ENCODE measurements at regions not wholly inside any gene's neighbourhood (a gene's known extent, or its start where the extent isn't known, plus 50 kb on each side); places are given as distances from the start of the nearest gene placed in this dataset.
"Not testable (repeated sequence)": the region's sequence is repeated elsewhere in the genome, so short reads cannot be mapped to it uniquely, and the experiment has no call there.

DNA sequence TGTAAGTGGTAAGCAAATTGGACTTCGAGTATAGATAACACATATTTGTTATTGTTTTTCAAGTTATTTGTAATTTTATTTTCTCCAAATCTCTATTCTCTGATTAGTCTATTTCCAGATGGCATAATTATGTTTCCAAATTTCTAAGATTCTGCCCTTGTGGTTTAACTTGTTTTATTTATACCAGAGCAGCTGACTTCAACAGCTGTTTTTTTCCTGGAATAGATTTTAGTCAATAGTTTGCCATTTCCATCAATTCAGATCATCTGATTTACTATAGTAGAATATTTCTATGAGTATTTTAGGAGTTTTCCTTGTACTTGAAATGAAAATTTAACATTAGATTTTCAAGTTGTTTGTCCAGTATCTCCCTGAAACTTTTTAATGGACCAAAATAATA is 848.7 kb upstream of the MIR17HG start:
- TF ChIP-seq, protein P1, sequence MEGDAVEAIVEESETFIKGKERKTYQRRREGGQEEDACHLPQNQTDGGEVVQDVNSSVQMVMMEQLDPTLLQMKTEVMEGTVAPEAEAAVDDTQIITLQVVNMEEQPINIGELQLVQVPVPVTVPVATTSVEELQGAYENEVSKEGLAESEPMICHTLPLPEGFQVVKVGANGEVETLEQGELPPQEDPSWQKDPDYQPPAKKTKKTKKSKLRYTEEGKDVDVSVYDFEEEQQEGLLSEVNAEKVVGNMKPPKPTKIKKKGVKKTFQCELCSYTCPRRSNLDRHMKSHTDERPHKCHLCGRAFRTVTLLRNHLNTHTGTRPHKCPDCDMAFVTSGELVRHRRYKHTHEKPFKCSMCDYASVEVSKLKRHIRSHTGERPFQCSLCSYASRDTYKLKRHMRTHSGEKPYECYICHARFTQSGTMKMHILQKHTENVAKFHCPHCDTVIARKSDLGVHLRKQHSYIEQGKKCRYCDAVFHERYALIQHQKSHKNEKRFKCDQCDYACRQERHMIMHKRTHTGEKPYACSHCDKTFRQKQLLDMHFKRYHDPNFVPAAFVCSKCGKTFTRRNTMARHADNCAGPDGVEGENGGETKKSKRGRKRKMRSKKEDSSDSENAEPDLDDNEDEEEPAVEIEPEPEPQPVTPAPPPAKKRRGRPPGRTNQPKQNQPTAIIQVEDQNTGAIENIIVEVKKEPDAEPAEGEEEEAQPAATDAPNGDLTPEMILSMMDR (IDR thresholded peaks at IDR 0.05; ENCODE audit: low read length, missing control alignments), result no peak
- H3K4me3 ChIP-seq (replicated peaks; ENCODE audit: low read depth, low read length), result no peak overlapping the region
- no peak for DNase-seq (ENCODE audit: low read depth)

DNA sequence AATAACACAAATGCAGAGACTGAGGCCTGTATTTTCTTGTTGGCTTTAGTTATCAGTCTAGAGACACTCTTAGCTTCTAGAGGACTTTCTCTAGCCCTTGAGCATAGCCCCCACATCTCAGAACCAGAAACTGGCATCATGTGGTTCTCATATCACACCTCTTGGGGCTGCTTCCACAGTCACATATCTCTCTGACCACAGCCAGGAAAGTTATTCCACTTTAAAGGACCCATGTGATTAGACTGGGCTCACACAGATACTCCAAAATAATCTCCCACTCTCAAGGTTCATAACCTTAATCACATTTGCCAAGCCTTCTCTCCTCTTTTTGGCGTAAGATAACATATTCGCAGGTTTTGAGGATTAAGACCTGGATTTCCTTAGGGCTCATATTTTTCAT is 846.9 kb upstream of the MIR17HG start:
- DNase-seq (ENCODE audit: low read depth), result no peak
- no peak overlapping the region for H3K4me3 ChIP-seq (replicated peaks; ENCODE audit: low read depth, low read length)
- TF ChIP-seq, protein P1 (IDR thresholded peaks at IDR 0.05; ENCODE audit: low read length, missing control alignments), result no peak

DNA sequence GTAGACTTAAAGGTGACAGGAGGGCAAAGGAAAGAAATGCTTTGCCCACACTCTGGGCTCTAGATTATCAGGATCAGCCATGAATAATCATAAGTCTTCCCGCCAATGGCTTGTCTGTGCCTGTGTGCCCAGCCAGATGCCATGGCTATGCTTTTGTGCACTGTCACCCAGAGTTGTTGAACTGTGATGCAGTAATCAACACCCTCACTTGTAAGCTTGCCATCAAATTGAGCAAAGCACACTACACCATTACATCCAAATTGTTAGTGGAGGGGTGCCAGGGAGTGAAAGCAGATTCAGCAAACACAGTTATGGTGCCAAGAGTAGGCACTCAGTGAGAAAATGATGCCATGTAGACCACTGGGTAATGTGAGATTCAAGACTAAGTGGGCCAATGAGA is 845.3 kb upstream of the MIR17HG start:
- no peak for DNase-seq (ENCODE audit: low read depth)
- H3K4me3 ChIP-seq (replicated peaks; ENCODE audit: low read depth, low read length), result no peak overlapping the region
- TF ChIP-seq, protein P1 (IDR thresholded peaks at IDR 0.05; ENCODE audit: low read length, missing control alignments), result no peak

DNA sequence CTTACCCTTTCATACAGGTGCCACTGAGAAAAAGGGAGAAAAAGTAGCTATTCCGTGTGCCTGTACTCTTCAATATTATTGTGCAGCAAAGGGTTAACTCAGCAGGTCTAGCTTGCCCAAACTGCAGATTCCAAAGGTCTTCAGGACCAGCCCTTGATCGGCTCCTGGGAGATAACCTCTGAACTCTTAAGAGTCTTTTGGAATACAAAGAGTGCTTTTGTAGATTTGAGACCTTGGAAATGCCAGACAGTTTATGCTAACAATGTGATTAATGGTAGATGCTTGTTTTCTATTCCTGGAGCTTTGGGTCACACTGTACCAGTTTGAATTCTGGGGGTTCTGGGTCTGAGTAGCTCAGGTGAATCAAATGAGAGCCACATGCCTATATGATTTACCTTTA is 844.7 kb upstream of the MIR17HG start:
- TF ChIP-seq, protein P1 (IDR thresholded peaks at IDR 0.05; ENCODE audit: low read length, missing control alignments), result no peak
- H3K4me3 ChIP-seq (replicated peaks; ENCODE audit: low read depth, low read length), result no peak overlapping the region
- no peak for DNase-seq (ENCODE audit: low read depth)

DNA sequence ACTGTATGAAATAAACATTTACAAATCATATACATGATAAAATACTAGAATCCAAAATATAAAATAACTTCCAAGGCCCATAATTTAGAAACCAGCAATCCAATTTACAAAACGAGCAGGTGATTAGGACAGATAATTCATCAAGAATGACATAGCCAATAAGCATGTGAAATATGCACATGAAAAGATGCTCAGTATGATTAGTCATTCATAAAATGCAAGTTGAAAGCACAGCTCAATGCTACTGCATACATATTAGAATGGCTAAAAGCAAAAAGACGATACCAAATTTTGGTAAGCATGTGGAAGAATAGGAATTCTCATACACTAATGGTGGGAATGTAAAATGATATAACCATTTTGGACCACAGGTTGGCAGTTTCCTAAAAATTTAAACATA is 837.2 kb upstream of the MIR17HG start:
- no peak overlapping the region for H3K4me3 ChIP-seq (replicated peaks; ENCODE audit: low read depth, low read length)
- DNase-seq (ENCODE audit: low read depth), result no peak
- TF ChIP-seq, protein P1 (IDR thresholded peaks at IDR 0.05; ENCODE audit: low read length, missing control alignments), result no peak

DNA sequence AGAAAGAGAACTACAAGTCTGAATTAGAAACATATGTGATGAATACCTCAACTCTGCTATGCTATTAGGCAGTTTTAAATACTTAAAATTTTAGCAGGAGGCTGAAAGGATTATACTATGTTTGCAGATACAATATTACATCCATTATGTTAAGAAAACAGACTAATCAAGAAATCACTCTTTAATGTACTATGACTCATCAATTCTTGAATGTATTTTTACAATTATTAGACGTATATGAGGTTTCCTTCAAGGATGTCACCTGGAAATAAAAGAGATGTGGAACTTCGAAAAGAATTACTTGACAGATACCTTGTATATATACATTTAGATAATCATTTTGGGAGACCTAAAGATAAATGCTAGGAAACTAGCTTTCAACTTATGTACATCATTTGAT is 835.6 kb upstream of the MIR17HG start:
- no peak for DNase-seq (ENCODE audit: low read depth)
- TF ChIP-seq, protein P1 (IDR thresholded peaks at IDR 0.05; ENCODE audit: low read length, missing control alignments), result no peak
- H3K4me3 ChIP-seq (replicated peaks; ENCODE audit: low read depth, low read length), result no peak overlapping the region

DNA sequence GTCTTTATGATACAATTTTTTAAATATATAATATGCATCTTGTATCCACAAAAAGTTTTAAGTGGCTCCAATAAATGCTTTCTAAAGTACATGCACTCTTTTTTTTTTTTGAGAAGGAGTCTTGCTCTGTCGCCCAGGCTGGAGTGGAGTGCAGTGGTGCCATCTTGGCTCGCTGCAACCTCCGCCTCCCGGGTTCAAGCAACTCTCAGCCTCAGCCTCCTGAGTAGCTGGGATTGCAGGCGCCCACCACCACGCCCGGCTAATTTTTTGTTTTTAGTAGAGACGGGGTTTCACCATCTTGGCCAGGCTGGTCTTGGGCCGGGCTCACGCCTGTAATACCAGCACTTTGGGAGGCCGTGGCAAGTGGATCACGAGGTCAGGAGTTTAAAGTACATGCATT is 832.8 kb upstream of the MIR17HG start:
- not testable (repeated sequence) for DNase-seq (ENCODE audit: low read depth); H3K4me3 ChIP-seq (replicated peaks; ENCODE audit: low read depth, low read length)

DNA sequence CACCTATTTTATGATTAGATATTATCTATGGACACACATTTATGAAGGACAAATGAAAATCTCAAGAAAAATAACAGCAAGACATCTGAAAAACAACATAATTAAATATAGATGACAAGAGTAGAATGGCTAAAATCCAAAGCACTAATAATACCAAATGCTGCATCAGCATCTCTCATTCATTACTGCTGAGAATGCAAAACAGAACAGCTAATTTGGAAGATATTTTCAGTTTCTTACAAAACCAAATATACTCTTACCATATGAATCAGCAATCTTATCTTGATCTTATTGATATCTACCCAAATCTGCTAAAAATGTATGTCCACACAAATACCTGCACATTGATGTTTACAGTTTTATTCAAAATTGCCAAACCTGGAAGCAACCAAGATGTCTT is 829.1 kb upstream of the MIR17HG start:
- TF ChIP-seq, protein P1 (IDR thresholded peaks at IDR 0.05; ENCODE audit: low read length, missing control alignments), result no peak
- H3K4me3 ChIP-seq (replicated peaks; ENCODE audit: low read depth, low read length), result no peak overlapping the region
- DNase-seq (ENCODE audit: low read depth), result no peak
